GM12865 (cell line): ENCODE measurements at regions not wholly inside any gene's neighbourhood (a gene's known extent, or its start where the extent isn't known, plus 50 kb on each side); places are given as distances from the start of the nearest gene placed in this dataset.

Experiments used
- DNase-seq: peaks from one replicate; pipeline ENCODE4 v3.0.0; 2010; ENCODE audit warnings: low read depth
- H3K4me3 ChIP-seq: 2 replicates; pipeline ENCODE4 v1.5.1; 2011; ENCODE audit warnings: mild to moderate bottlenecking, low read depth, low read length, control low read depth
- CTCF ChIP-seq: IDR thresholded peaks from 2 replicates; pipeline ENCODE4 v1.5.1; 2011; ENCODE audit warnings: low read length, control low read depth, low read depth, inconsistent platforms; ENCODE audit not compliant: insufficient read depth; ENCODE audit errors: missing control alignments

GRCh38 chr17:34799751-34800150 lies 161.5 kb downstream of the CCT6B start:
- no peak for DNase-seq
- TF ChIP-seq CTCF: no peak
- no peak overlapping the region for H3K4me3 ChIP-seq

- no peak for TF ChIP-seq CTCF
- H3K4me3 ChIP-seq: no peak overlapping the region
- DNase-seq: no peak
Observed at GRCh38 chr17:34798581-34798980, 162.7 kb downstream of the CCT6B start.

- DNase-seq: peak; percentile 19
- no peak overlapping the region for H3K4me3 ChIP-seq
- TF ChIP-seq CTCF: no peak
Observed at GRCh38 chr17:34797720-34798119, 163.5 kb downstream of the CCT6B start.

- no peak for TF ChIP-seq CTCF
- DNase-seq: no peak
- H3K4me3 ChIP-seq: no peak overlapping the region
Observed at GRCh38 chr17:34793231-34793908, 167.9 kb downstream of the CCT6B start.

GRCh38 chr17:34788696-34789095 lies 172.6 kb downstream of the CCT6B start:
- no peak overlapping the region for H3K4me3 ChIP-seq
- no peak for DNase-seq
- TF ChIP-seq CTCF: no peak

GRCh38 chr17:34784526-34784925 lies 176.7 kb downstream of the CCT6B start:
- H3K4me3 ChIP-seq: no peak overlapping the region
- no peak for TF ChIP-seq CTCF

GRCh38 chr17:34782271-34782670 lies 179.0 kb downstream of the CCT6B start:
- DNase-seq: no peak
- no peak for TF ChIP-seq CTCF
- no peak overlapping the region for H3K4me3 ChIP-seq

More at GRCh38 chr17:34784526-34784925, 176.7 kb downstream of the CCT6B start:
- DNase-seq: no peak
